ENCODE measurements at regions not wholly inside any gene's neighbourhood (a gene's known extent, or its start where the extent isn't known, plus 50 kb on each side); places are given as distances from the start of the nearest gene placed in this dataset.

DNA sequence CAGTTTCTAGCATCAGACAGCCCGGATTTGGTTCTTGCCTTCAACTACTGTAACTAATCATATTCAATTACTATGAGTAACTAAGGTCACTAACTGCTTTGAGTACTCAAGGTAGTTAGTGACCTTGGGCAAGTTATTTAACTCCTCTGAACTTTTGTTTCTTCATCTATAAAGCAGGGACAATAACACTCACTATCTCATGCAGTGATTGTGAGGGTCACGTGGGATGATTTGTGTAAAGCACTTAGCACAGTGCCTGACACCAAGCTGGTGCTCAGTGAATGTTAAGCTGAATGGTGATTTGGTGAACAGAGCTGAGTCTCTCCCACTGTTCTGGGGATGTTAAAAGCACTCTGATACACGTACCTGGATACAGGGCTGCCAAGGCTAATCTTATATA is 171.3 kb upstream of the PLXNC1 start:
- no peaks in the 10 kb centered on the region for H3K36me3 ChIP-seq
- H3K4me3 ChIP-seq = no peak overlapping the region
- H3K27me3 ChIP-seq = no peaks in the 10 kb centered on the region
- DNase-seq (ENCODE audit: extremely low spot score in 2 of 2) = no peak
- no peak overlapping the region for H3K27ac ChIP-seq
- intact Hi-C loops (cut with DNase I) = no loop called here
- H3K4me1 ChIP-seq = peaks cover 6% of the 10 kb centered on the region
- TF ChIP-seq POLR2AphosphoS5 (IDR thresholded peaks at IDR 0.05; ENCODE audit: insufficient read depth in 1 of 2, low read depth in 1 of 2) (no peak), POLR2A (IDR thresholded peaks at IDR 0.05) (no peak)
- TF ChIP-seq, protein P1, sequence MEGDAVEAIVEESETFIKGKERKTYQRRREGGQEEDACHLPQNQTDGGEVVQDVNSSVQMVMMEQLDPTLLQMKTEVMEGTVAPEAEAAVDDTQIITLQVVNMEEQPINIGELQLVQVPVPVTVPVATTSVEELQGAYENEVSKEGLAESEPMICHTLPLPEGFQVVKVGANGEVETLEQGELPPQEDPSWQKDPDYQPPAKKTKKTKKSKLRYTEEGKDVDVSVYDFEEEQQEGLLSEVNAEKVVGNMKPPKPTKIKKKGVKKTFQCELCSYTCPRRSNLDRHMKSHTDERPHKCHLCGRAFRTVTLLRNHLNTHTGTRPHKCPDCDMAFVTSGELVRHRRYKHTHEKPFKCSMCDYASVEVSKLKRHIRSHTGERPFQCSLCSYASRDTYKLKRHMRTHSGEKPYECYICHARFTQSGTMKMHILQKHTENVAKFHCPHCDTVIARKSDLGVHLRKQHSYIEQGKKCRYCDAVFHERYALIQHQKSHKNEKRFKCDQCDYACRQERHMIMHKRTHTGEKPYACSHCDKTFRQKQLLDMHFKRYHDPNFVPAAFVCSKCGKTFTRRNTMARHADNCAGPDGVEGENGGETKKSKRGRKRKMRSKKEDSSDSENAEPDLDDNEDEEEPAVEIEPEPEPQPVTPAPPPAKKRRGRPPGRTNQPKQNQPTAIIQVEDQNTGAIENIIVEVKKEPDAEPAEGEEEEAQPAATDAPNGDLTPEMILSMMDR (IDR thresholded peaks at IDR 0.05) = no peak
- H3K9me3 ChIP-seq = no peaks in the 10 kb centered on the region

DNA sequence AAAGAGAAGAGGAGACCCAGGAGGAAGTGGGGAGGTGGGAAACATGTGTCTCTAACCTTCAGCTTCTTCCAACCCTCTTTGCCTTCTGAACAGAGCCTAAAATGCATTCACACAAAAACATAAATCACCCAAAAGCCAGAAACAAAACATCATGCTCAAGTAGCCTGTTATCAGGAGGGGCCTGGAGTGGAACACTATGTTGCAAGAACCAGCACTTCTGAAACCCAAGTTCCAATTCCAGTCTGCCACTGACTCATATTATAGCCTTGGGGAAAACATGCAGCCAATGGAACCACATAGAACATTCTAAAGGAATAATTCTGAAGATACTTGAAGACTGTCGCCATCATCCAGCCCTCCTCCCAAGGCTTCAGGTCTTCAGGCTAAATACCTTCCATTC is 169.8 kb upstream of the PLXNC1 start:
- no peaks in the 10 kb centered on the region for H3K27me3 ChIP-seq
- H3K36me3 ChIP-seq = no peaks in the 10 kb centered on the region
- TF ChIP-seq, protein P1 (IDR thresholded peaks at IDR 0.05) = no peak
- TF ChIP-seq POLR2AphosphoS5 (IDR thresholded peaks at IDR 0.05; ENCODE audit: insufficient read depth in 1 of 2, low read depth in 1 of 2) = no peak
- no peak for TF ChIP-seq POLR2A (IDR thresholded peaks at IDR 0.05)
- H3K4me1 ChIP-seq = no peaks in the 10 kb centered on the region
- DNase-seq (ENCODE audit: extremely low spot score in 2 of 2) = no peak
- no peak overlapping the region for H3K4me3 ChIP-seq
- H3K27ac ChIP-seq = no peak overlapping the region
- intact Hi-C loops (cut with DNase I) = no loop called here
- no peaks in the 10 kb centered on the region for H3K9me3 ChIP-seq

DNA sequence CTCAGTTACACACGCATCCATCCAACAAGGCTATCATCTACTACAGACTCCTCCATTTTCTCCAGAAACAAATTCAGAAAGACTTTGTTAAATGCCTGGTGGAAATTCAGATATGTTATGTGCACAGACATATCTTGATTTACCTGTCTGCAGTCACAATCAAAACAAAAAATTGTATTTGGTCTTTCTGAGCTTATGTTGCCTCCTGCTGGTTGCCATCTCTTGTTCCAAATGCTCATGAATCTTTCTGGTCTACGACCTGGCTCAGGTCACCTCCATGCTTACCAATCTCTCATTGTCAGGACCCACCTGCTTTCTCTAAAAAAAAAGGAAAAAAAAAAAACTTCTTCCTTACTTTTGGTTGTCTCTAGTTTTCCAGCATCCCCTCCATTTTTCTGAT is 169.2 kb upstream of the PLXNC1 start:
- intact Hi-C loops (cut with DNase I) = no loop called here
- TF ChIP-seq, protein P1 (IDR thresholded peaks at IDR 0.05) = peak in 1 of 3 experiments; percentile 12
- TF ChIP-seq POLR2A (IDR thresholded peaks at IDR 0.05) = no peak
- Histone ChIP-seq H3K27me3 (no peaks in the 10 kb centered on the region), H3K36me3 (no peaks in the 10 kb centered on the region), H3K4me3 (no peak overlapping the region), H3K4me1 (no peaks in the 10 kb centered on the region), H3K9me3 (no peaks in the 10 kb centered on the region), H3K27ac (no peak overlapping the region)
- DNase-seq (ENCODE audit: extremely low spot score in 2 of 2) = no peak

DNA sequence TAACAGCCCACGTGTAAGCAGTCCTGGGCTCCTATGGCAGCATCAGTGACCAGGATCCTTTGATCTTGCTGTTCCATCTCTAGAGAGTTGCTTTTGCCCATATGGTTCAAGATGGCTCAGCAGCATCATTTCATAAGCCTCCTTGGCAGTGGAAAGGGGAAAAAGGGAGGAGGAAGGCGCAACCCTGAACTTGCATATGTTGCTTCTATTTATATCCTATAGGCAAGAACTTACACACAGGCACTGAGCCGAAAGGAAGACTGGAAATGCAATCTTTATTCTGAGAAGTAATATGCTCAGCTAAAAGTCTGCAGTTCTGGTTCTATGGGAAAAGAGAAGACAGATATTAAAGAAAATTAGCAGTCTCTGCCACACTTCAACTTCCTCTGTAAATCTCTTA is 167.7 kb upstream of the PLXNC1 start:
- H3K27me3 ChIP-seq = no peaks in the 10 kb centered on the region
- H3K4me3 ChIP-seq = no peak overlapping the region
- intact Hi-C loops (cut with DNase I) = no loop called here
- DNase-seq (ENCODE audit: extremely low spot score in 2 of 2) = no peak
- no peaks in the 10 kb centered on the region for H3K36me3 ChIP-seq
- no peak overlapping the region for H3K27ac ChIP-seq
- H3K4me1 ChIP-seq = no peaks in the 10 kb centered on the region
- no peak for TF ChIP-seq POLR2A (IDR thresholded peaks at IDR 0.05)
- no peak for TF ChIP-seq POLR2AphosphoS5 (IDR thresholded peaks at IDR 0.05; ENCODE audit: insufficient read depth in 1 of 2, low read depth in 1 of 2)
- TF ChIP-seq, protein P1 (IDR thresholded peaks at IDR 0.05) = no peak
- no peaks in the 10 kb centered on the region for H3K9me3 ChIP-seq

DNA sequence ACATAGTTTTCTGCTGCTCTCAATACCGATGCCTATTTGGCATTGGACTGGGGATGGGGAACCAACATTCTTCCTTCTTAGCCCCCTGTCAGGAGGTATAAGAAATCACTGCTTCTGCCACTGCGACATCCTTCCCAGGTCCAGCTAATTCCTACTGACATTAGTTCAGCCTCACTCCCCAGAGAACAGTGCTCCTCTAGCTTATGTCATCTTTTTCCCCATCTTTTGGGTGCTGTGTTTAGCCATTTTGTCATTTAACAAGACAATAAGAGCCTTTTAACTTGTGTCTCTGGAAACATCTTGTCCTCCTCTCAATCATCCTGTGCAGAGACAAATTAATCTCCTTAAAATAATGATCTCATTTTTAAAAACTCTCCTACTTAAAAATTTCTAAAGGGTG is 167.0 kb upstream of the PLXNC1 start:
- Histone ChIP-seq H3K36me3 (no peaks in the 10 kb centered on the region), H3K27ac (no peak overlapping the region), H3K9me3 (no peaks in the 10 kb centered on the region), H3K4me1 (no peaks in the 10 kb centered on the region), H3K27me3 (no peaks in the 10 kb centered on the region), H3K4me3 (no peak overlapping the region)
- intact Hi-C loops (cut with DNase I) = no loop called here
- DNase-seq (ENCODE audit: extremely low spot score in 2 of 2) = no peak
- TF ChIP-seq POLR2A (IDR thresholded peaks at IDR 0.05) = no peak
- TF ChIP-seq, protein P1 (IDR thresholded peaks at IDR 0.05) = no peak
- no peak for TF ChIP-seq POLR2AphosphoS5 (IDR thresholded peaks at IDR 0.05; ENCODE audit: insufficient read depth in 1 of 2, low read depth in 1 of 2)
